Pancreas (tissue), 10 donors: ENCODE measurements at regions not wholly inside any gene's neighbourhood (a gene's known extent, or its start where the extent isn't known, plus 50 kb on each side); places are given as distances from the start of the nearest gene placed in this dataset.

Experiments used
- ATAC-seq, 4 donors: fragments of 200-7000 bp; cut with Tn5 transposase; one replicate each; pipeline versions ENCODE4 v1.8.0 to v1.9.1; 2020; ENCODE audit warnings: mild to moderate bottlenecking in 4 of 4, moderate library complexity in 4 of 4
- DNase-seq, 6 donors: peaks; one replicate each; pipeline ENCODE4 v3.0.0-alpha.2; 2020
- FAIRE-seq: peaks from 2 replicates; lab custom pipeline; 2012; peaks lifted over from hg19 to GRCh38; lab: Jason Lieb, UNC
- H3K27ac ChIP-seq, 4 donors: fragments of 200-600 bp; sonication (generic); 1 replicate in 3 of 4; 2 replicates in 1 of 4; pipeline versions ENCODE4 v1.5.0 to v1.8.0; 2020
- H3K27me3 ChIP-seq, 4 donors: fragments of 200-600 bp; one replicate each; pipeline ENCODE4 v1.8.0; 2021
- H3K36me3 ChIP-seq, 3 donors: fragments of 200-600 bp; sonication (generic) in 1 of 3; one replicate each; pipeline versions ENCODE4 v1.5.0 to v1.8.0; 2020 to 2021
- H3K4me1 ChIP-seq, 3 donors: fragments of 200-600 bp; one replicate each; pipeline ENCODE4 v1.8.0; 2021
- H3K4me3 ChIP-seq, 4 donors: fragments of 200-600 bp; sonication (generic) in 2 of 4; one replicate each; pipeline versions ENCODE4 v1.5.0 to v1.8.0; 2020 to 2021
- H3K9me3 ChIP-seq, 4 donors: fragments of 200-600 bp; one replicate each; pipeline ENCODE4 v1.8.0; 2021
- CTCF ChIP-seq, 4 donors: fragments of 200-600 bp; sonication (generic) in 3 of 4; IDR thresholded peaks; one replicate each; pipeline versions ENCODE4 v1.5.0 to v1.8.0; 2021; ENCODE audit warnings: antibody characterized with exemption in 4 of 4
- WGBS, 2 donors: extraction: QIAGEN DNeasy Blood & Tissue Kit; methylation state at CpG; one replicate each; pipeline ENCODE4 v1.1.7; 2013; 5-methylcytosine and 5-hydroxymethylcytosine counted together
- intact Hi-C, 3 donors: fragments of 100-400 bp; cut with DNase I; formaldehyde crosslinking; loops; one replicate each; pipeline versions ENCODE4 v1.11.1 to v1.14.2; 2022
- donor health status: healthy with polysubstance abuse.
- donor health status: DM: no; HTN: no; CAD: no; lungs with moderate emphysema.
- donor health status: DM: no; HTN: no; CAD: no.
- donor health status: control.
- donor health status: control.
- donor health status: Bipolar disorder and iron deficiency.
- donor health status: DM: yes; HTN: yes; CAD: no.
- donor health status: DM: no; HTN: no; CAD: no.
- donor health status: DM: no; HTN: no; CAD: no.
- donor health status: DM: yes; HTN: yes; CAD: no.

- no peaks in the 10 kb centered on the region for H3K27me3 ChIP-seq
- no peak for FAIRE-seq
- no peak for ATAC-seq
- intact Hi-C loops: no loop called here
- no peak overlapping the region for H3K27ac ChIP-seq
- no peak for TF ChIP-seq CTCF (IDR thresholded peaks at IDR 0.05)
- H3K36me3 ChIP-seq: no peaks in the 10 kb centered on the region
- H3K9me3 ChIP-seq: no peaks in the 10 kb centered on the region
- no peak for DNase-seq
- H3K4me3 ChIP-seq: no peak overlapping the region
- WGBS, 2 donors: 70 to 83% methylated on average over 2 of the region's 2 CpGs
- H3K4me1 ChIP-seq: no peaks in the 10 kb centered on the region
Observed at GRCh38 chr20:39954621-39955020, 734.4 kb downstream of the MAFB start.

GRCh38 chr20:39946931-39947330, 742.1 kb downstream of the MAFB start:
- DNase-seq: no peak

GRCh38 chr20:39946053-39946810, 742.8 kb downstream of the MAFB start:
- FAIRE-seq (no peak), ATAC-seq (no peak), DNase-seq (no peak)
- WGBS, 2 donors: 63 to 71% methylated on average over 5 of the region's 5 CpGs
- no peak for TF ChIP-seq CTCF (IDR thresholded peaks at IDR 0.05)
- H3K27me3 ChIP-seq: no peaks in the 10 kb centered on the region
- H3K36me3 ChIP-seq: no peaks in the 10 kb centered on the region
- H3K9me3 ChIP-seq: no peaks in the 10 kb centered on the region
- H3K27ac ChIP-seq: no peak overlapping the region
- no peak overlapping the region for H3K4me3 ChIP-seq
- H3K4me1 ChIP-seq: no peaks in the 10 kb centered on the region
- intact Hi-C loops: no loop called here

More at GRCh38 chr20:39946931-39947330, 742.1 kb downstream of the MAFB start:
- intact Hi-C loops: no loop called here
- no peak for TF ChIP-seq CTCF (IDR thresholded peaks at IDR 0.05)
- Histone ChIP-seq H3K27me3 (no peaks in the 10 kb centered on the region), H3K9me3 (no peaks in the 10 kb centered on the region), H3K27ac (no peak overlapping the region), H3K4me1 (no peaks in the 10 kb centered on the region), H3K4me3 (no peak overlapping the region), H3K36me3 (no peaks in the 10 kb centered on the region)
- FAIRE-seq (no peak), ATAC-seq (no peak)
- 59 to 61% methylated on average over 2 of the region's 2 CpGs for WGBS, 2 donors

GRCh38 chr20:39944861-39945260, 744.2 kb downstream of the MAFB start:
- intact Hi-C loops: no loop called here
- Histone ChIP-seq H3K9me3 (no peaks in the 10 kb centered on the region), H3K27me3 (no peaks in the 10 kb centered on the region), H3K4me3 (no peak overlapping the region), H3K4me1 (no peaks in the 10 kb centered on the region), H3K27ac (no peak overlapping the region), H3K36me3 (no peaks in the 10 kb centered on the region)
- DNase-seq (no peak), ATAC-seq (no peak), FAIRE-seq (no peak)
- TF ChIP-seq CTCF (IDR thresholded peaks at IDR 0.05): no peak

GRCh38 chr20:39943336-39943735, 745.7 kb downstream of the MAFB start:
- WGBS, 2 donors: 54 to 64% methylated on average over 6 of the region's 6 CpGs
- Histone ChIP-seq H3K27ac (no peak overlapping the region), H3K4me3 (no peak overlapping the region), H3K27me3 (no peaks in the 10 kb centered on the region), H3K36me3 (no peaks in the 10 kb centered on the region), H3K9me3 (no peaks in the 10 kb centered on the region), H3K4me1 (no peaks in the 10 kb centered on the region)
- FAIRE-seq (no peak), ATAC-seq (no peak), DNase-seq (no peak)
- intact Hi-C loops: no loop called here
- TF ChIP-seq CTCF (IDR thresholded peaks at IDR 0.05): no peak
